ENCODE measurements at regions not wholly inside any gene's neighbourhood (a gene's known extent, or its start where the extent isn't known, plus 50 kb on each side); places are given as distances from the start of the nearest gene placed in this dataset.

GRCh38 chr1:168933141-168933805 lies 173.2 kb upstream of the ATP1B1 start:
- Mint-ChIP-seq H3K36me3 (ENCODE audit: unreplicated experiment) (no peaks in the 10 kb centered on the region), H3K4me1 (ENCODE audit: low read depth, unreplicated experiment) (no peaks in the 10 kb centered on the region), H3K27ac (ENCODE audit: unreplicated experiment) (no peak overlapping the region), H3K27me3 (ENCODE audit: unreplicated experiment) (no peaks in the 10 kb centered on the region), H3K4me3 (ENCODE audit: unreplicated experiment) (no peak overlapping the region), H3K9me3 (ENCODE audit: unreplicated experiment) (no peaks in the 10 kb centered on the region)
- TF ChIP-seq, protein P1, sequence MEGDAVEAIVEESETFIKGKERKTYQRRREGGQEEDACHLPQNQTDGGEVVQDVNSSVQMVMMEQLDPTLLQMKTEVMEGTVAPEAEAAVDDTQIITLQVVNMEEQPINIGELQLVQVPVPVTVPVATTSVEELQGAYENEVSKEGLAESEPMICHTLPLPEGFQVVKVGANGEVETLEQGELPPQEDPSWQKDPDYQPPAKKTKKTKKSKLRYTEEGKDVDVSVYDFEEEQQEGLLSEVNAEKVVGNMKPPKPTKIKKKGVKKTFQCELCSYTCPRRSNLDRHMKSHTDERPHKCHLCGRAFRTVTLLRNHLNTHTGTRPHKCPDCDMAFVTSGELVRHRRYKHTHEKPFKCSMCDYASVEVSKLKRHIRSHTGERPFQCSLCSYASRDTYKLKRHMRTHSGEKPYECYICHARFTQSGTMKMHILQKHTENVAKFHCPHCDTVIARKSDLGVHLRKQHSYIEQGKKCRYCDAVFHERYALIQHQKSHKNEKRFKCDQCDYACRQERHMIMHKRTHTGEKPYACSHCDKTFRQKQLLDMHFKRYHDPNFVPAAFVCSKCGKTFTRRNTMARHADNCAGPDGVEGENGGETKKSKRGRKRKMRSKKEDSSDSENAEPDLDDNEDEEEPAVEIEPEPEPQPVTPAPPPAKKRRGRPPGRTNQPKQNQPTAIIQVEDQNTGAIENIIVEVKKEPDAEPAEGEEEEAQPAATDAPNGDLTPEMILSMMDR (IDR thresholded peaks at IDR 0.05; ENCODE audit: partially characterized antibody, unreplicated experiment): no peak
- DNase-seq: no peak

DNA sequence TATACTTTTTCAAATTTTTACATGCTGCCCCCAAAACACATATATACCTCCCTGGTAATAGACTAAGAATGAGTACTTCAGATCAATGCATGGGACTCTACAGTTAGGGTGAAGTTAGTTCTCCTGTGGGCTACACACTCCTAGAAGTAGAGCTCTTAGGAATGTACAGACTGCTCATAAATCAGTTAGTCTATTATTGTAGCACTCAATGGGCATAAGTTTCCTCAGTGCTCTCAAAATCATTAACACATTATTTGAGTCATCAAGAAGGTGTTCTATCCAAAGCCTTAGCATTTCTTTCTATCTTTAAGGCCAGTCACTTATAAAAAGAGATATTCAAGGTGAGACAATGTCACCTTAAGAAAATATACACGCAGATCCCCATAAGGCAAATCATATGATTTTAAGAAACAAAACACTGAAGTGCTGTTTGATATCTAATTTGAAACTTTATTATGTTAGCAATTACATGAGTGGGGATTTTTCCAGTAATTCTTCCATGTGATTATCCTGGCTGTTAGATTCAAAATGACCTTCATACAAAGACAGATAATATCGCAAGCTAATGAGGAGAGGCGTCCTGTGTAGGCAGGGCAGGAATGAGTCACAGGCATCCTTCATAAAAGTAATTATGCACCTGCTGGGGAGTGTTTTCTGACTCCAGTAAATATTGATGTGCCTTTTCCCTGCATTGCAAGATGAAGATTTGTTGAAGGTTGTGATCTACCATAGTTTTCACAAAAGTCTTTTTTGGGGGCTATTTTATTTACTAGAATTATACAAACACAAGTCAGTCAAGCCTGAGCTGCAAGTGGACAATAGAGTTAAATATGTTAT lies 167.2 kb upstream of the ATP1B1 start:
- Mint-ChIP-seq H3K27ac (ENCODE audit: unreplicated experiment) (no peak overlapping the region), H3K27me3 (ENCODE audit: unreplicated experiment) (no peaks in the 10 kb centered on the region), H3K36me3 (ENCODE audit: unreplicated experiment) (no peaks in the 10 kb centered on the region), H3K4me1 (ENCODE audit: low read depth, unreplicated experiment) (no peaks in the 10 kb centered on the region), H3K9me3 (ENCODE audit: unreplicated experiment) (no peaks in the 10 kb centered on the region), H3K4me3 (ENCODE audit: unreplicated experiment) (no peak overlapping the region)
- no peak for DNase-seq
- TF ChIP-seq, protein P1 (IDR thresholded peaks at IDR 0.05; ENCODE audit: partially characterized antibody, unreplicated experiment): no peak

DNA sequence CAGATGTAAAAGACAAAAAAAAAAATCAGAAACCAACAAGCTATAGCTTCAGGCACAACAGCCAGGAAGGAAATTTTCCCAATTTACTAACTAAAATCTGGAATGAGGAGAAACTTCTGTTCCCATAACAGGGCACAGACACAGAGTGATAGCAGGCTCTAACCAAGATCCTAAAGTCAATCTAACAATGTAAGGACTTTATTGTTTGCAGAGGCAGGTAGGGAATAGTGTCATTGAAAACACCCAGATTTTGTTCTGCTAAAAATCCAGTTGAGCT lies 166.6 kb upstream of the ATP1B1 start:
- Mint-ChIP-seq H3K9me3 (ENCODE audit: unreplicated experiment) (no peaks in the 10 kb centered on the region), H3K4me3 (ENCODE audit: unreplicated experiment) (no peak overlapping the region), H3K36me3 (ENCODE audit: unreplicated experiment) (no peaks in the 10 kb centered on the region), H3K27me3 (ENCODE audit: unreplicated experiment) (no peaks in the 10 kb centered on the region), H3K4me1 (ENCODE audit: low read depth, unreplicated experiment) (no peaks in the 10 kb centered on the region), H3K27ac (ENCODE audit: unreplicated experiment) (no peak overlapping the region)
- TF ChIP-seq, protein P1 (IDR thresholded peaks at IDR 0.05; ENCODE audit: partially characterized antibody, unreplicated experiment): no peak
- DNase-seq: no peak

- no peak overlapping the region for H3K27ac Mint-ChIP-seq (ENCODE audit: unreplicated experiment)
- no peak overlapping the region for H3K4me3 Mint-ChIP-seq (ENCODE audit: unreplicated experiment)
- H3K4me1 Mint-ChIP-seq (ENCODE audit: low read depth, unreplicated experiment): no peaks in the 10 kb centered on the region
- no peaks in the 10 kb centered on the region for H3K27me3 Mint-ChIP-seq (ENCODE audit: unreplicated experiment)
- TF ChIP-seq, protein P1 (IDR thresholded peaks at IDR 0.05; ENCODE audit: partially characterized antibody, unreplicated experiment): no peak
- H3K36me3 Mint-ChIP-seq (ENCODE audit: unreplicated experiment): no peaks in the 10 kb centered on the region
- no peaks in the 10 kb centered on the region for H3K9me3 Mint-ChIP-seq (ENCODE audit: unreplicated experiment)
- no peak for DNase-seq
Measured at GRCh38 chr1:168941640-168942039, 164.8 kb upstream of the ATP1B1 start.

DNA sequence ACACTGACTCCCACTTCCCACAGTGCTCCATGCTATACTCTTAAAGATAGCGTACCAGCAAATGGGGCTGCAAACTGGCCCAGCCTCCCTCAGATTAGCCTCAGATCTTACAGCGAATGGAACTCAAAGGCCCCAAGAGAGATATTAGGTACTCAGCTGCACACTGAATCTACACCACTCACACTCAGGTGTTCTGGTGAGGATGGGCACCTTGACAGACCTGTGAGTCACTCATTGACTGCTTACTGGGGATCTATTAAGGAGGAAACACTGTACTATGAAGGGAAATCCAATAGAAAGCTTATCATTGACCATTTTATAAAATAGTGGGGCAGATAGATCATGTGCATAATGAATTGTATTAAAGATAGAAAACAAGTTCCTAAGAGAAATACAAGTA lies 164.3 kb upstream of the ATP1B1 start:
- H3K4me3 Mint-ChIP-seq (ENCODE audit: unreplicated experiment): no peak overlapping the region
- TF ChIP-seq, protein P1 (IDR thresholded peaks at IDR 0.05; ENCODE audit: partially characterized antibody, unreplicated experiment): no peak
- H3K4me1 Mint-ChIP-seq (ENCODE audit: low read depth, unreplicated experiment): no peaks in the 10 kb centered on the region
- H3K36me3 Mint-ChIP-seq (ENCODE audit: unreplicated experiment): no peaks in the 10 kb centered on the region
- no peak overlapping the region for H3K27ac Mint-ChIP-seq (ENCODE audit: unreplicated experiment)
- H3K9me3 Mint-ChIP-seq (ENCODE audit: unreplicated experiment): no peaks in the 10 kb centered on the region
- H3K27me3 Mint-ChIP-seq (ENCODE audit: unreplicated experiment): no peaks in the 10 kb centered on the region
- no peak for DNase-seq

Data from glutamatergic neuron (in vitro differentiated cells).